Chondrocyte (in vitro differentiated cells): ENCODE measurements at regions not wholly inside any gene's neighbourhood (a gene's known extent, or its start where the extent isn't known, plus 50 kb on each side); places are given as distances from the start of the nearest gene placed in this dataset.

Experiments used
- DNase-seq: peaks from one replicate; pipeline ENCODE4 v3.0.0; 2021; ENCODE audit warnings: mixed read lengths, low spot score
- H3K27ac Mint-ChIP-seq: one replicate; pipeline ENCODE4 v1.8.0; 2021; ENCODE audit warnings: mild to moderate bottlenecking, moderate library complexity, mixed read lengths; ENCODE audit not compliant: unreplicated experiment
- H3K27me3 Mint-ChIP-seq: 2 replicates; pipeline ENCODE4 v1.8.0; 2021; ENCODE audit warnings: low read depth, mixed read lengths
- H3K36me3 Mint-ChIP-seq: 2 replicates; pipeline ENCODE4 v1.8.0; 2021; ENCODE audit warnings: low read depth, mixed read lengths
- H3K4me1 Mint-ChIP-seq: 2 replicates; pipeline ENCODE4 v1.8.0; 2021; ENCODE audit warnings: low read depth, mild to moderate bottlenecking, mixed read lengths
- H3K4me3 Mint-ChIP-seq: one replicate; pipeline ENCODE4 v1.8.0; 2021; ENCODE audit warnings: mild to moderate bottlenecking, moderate library complexity, mixed read lengths; ENCODE audit not compliant: unreplicated experiment
- H3K9me3 Mint-ChIP-seq: 2 replicates; pipeline ENCODE4 v1.8.0; 2021; ENCODE audit warnings: low read depth, mixed read lengths
- TF ChIP-seq, protein P1 (sequence below): fragments of 200-600 bp; sonication (generic); IDR thresholded peaks from 2 replicates; pipeline ENCODE4 v1.5.0; 2021; ENCODE audit warnings: antibody characterized with exemption, mild to moderate bottlenecking, moderate library complexity

DNA sequence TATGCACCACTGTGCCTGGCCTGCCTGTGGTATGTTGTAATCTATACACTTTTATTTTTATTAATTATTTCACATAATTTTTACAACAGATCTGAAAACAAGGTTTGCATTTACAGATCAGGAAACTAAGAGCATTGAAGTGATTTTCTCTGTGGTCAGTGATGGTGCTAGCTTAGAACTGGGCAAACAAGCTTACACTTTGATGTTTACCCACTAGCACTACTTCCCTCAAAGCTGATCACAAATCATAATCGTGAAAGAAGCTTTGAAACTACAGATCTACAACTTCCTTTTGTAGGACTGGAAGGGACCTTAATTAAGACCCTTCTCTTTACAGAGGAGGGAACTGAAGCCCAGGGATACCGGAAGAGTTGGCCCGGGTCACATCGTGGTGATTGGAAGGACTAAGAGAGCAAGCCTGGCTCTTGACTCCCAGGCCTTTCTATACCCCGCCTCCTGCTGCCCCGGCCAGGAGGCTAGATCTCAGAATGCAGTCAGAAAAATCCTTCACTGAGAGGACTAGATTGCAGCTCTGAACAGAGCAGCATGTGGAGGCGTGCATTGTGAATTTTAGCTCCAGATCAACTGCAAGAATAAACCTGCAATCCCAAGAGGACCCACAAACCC is 93.7 kb upstream of the ZNF827 start:
- H3K36me3 Mint-ChIP-seq = peaks cover 2% of the 10 kb centered on the region
- H3K4me3 Mint-ChIP-seq = no peak overlapping the region
- no peak for DNase-seq
- H3K27me3 Mint-ChIP-seq = no peaks in the 10 kb centered on the region
- H3K4me1 Mint-ChIP-seq = peaks cover 3% of the 10 kb centered on the region
- H3K27ac Mint-ChIP-seq = no peak overlapping the region
- H3K9me3 Mint-ChIP-seq = peaks cover 10% of the 10 kb centered on the region
- TF ChIP-seq, protein P1, sequence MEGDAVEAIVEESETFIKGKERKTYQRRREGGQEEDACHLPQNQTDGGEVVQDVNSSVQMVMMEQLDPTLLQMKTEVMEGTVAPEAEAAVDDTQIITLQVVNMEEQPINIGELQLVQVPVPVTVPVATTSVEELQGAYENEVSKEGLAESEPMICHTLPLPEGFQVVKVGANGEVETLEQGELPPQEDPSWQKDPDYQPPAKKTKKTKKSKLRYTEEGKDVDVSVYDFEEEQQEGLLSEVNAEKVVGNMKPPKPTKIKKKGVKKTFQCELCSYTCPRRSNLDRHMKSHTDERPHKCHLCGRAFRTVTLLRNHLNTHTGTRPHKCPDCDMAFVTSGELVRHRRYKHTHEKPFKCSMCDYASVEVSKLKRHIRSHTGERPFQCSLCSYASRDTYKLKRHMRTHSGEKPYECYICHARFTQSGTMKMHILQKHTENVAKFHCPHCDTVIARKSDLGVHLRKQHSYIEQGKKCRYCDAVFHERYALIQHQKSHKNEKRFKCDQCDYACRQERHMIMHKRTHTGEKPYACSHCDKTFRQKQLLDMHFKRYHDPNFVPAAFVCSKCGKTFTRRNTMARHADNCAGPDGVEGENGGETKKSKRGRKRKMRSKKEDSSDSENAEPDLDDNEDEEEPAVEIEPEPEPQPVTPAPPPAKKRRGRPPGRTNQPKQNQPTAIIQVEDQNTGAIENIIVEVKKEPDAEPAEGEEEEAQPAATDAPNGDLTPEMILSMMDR = no peak

DNA sequence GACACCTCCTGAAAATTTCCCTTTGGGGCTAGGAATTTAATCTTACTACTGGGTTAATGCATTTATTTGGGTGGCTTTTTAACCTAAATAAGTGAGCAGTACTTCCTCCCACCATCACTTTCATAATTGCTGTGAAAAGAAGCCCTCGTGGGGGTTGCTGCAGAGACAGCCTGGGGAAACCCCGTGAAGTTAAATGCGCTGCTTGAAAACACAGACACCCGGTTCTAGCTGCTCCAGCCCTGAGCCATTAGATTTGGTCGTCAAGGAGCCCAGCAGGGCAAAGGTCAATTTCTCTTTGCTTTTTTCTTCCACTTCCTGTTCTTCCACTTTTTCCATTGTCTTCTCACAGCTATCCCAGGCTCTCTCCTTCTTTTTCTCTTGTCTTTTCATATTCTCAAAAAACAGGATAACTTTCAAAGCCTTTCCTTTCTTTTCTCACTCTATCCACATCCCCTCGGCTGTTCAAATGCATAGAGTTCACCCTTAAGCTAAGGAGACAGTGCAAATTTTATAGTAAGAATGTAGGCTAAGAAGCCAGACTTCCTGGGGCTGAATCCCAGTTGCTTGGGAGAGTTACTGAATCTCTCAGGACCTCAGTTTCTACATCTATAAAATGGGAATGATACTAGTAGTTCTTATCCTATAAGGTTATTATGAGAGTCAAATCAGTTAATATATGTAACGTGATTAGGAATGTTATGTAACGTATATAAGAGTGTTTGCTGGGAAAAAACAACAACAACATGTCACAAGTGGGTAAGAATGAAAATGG is 91.5 kb upstream of the ZNF827 start:
- Mint-ChIP-seq H3K4me3 (no peak overlapping the region), H3K36me3 (peaks cover 2% of the 10 kb centered on the region), H3K4me1 (peaks cover 3% of the 10 kb centered on the region), H3K27ac (no peak overlapping the region), H3K27me3 (no peaks in the 10 kb centered on the region), H3K9me3 (peaks cover 10% of the 10 kb centered on the region)
- no peak for DNase-seq
- TF ChIP-seq, protein P1 = no peak

DNA sequence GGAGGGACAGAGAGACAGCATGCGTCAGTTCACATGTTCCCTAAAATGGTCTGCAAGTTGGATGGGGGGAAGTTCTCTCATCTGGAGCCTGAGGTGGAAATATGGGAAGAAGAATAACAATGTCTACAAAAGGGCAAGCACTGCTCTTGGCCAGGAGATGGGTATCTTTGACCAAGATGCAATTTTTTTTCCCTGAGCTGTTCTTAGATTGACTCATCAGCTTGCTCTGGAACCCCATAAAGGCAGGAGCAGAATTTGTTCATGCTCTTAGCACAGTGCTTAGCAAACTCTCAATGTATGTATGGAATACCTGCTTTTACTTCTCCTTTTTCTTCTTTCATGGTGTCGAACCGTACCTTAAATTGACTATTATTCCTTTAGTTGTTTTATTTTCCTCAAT is 90.5 kb upstream of the ZNF827 start:
- Mint-ChIP-seq H3K4me3 (no peak overlapping the region), H3K27me3 (no peaks in the 10 kb centered on the region), H3K36me3 (peaks cover 1% of the 10 kb centered on the region), H3K4me1 (peaks cover 3% of the 10 kb centered on the region), H3K27ac (no peak overlapping the region), H3K9me3 (peaks cover 4% of the 10 kb centered on the region)
- no peak for DNase-seq
- TF ChIP-seq, protein P1 = no peak

DNA sequence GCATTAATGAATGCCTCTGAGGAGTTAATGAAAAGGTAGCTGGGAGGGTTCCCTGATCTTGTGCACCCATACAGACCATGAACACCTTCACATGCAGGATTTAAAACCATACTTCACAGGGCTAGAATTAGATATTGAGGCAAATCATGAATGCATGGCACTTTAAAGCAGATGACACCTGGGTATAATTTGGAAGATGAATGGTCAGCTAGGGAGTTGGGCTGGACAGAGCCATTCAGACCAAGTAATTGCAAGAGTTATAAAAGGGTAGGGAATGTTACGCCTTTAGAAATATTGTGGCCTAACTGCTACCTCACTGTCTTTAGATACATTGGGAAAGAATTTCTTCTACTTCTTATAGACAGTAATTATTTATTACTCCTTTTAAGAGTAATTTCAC is 89.1 kb upstream of the ZNF827 start:
- Mint-ChIP-seq H3K27ac (no peak overlapping the region), H3K27me3 (no peaks in the 10 kb centered on the region), H3K9me3 (no peaks in the 10 kb centered on the region), H3K4me3 (no peak overlapping the region), H3K4me1 (peaks cover 3% of the 10 kb centered on the region), H3K36me3 (no peaks in the 10 kb centered on the region)
- no peak for DNase-seq
- TF ChIP-seq, protein P1 = no peak

DNA sequence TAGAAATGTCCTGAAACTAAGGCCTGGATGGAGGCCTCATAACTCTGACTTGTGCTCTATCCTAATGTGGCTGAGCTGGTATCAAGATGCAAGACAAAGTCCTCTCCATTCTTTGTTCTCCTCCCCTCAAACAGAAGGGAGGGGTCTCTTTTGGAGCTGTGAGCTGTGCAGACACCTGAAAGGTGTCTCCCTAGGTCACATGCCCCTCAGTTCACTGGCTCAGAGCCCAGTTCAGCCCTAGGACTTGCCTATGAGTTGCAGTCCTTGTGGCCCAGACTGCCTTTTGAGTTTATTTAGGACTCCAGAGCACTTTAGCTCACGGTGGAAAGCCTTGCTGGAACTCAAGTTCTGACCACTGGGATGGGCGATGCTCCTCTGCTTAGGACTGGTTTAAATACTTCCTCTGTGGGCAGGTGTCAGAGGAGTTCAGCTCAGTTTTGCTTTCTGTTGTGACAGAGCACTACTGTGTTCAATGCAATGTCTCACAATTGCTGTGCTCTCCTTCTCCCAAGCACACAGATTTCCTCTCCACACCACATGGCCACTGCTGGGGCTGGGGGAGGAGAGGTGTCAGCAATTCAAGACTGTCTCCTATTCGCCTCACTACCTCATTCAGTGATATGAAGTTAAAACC is 84.8 kb upstream of the ZNF827 start:
- H3K4me3 Mint-ChIP-seq = no peak overlapping the region
- no peaks in the 10 kb centered on the region for H3K9me3 Mint-ChIP-seq
- H3K27ac Mint-ChIP-seq = no peak overlapping the region
- no peak for DNase-seq
- TF ChIP-seq, protein P1 = no peak
- H3K4me1 Mint-ChIP-seq = no peaks in the 10 kb centered on the region
- H3K36me3 Mint-ChIP-seq = no peaks in the 10 kb centered on the region
- H3K27me3 Mint-ChIP-seq = peaks cover 2% of the 10 kb centered on the region
